Ovary (tissue), 7 donors: ENCODE measurements at regions not wholly inside any gene's neighbourhood (a gene's known extent, or its start where the extent isn't known, plus 50 kb on each side); places are given as distances from the start of the nearest gene placed in this dataset.

Experiments used
- DNase-seq, 5 donors: peaks; one replicate each; pipeline ENCODE4 v3.0.0-alpha.2; 2019 to 2020
- H3K27ac ChIP-seq, 2 donors: fragments of 200-600 bp; one replicate each; pipeline versions ENCODE4 v1.5.1 to v1.8.0; 2019 to 2022
- H3K27me3 ChIP-seq: fragments of 200-600 bp; one replicate; pipeline ENCODE4 v1.8.0; 2022
- H3K36me3 ChIP-seq: fragments of 200-600 bp; sonication (generic); one replicate; pipeline ENCODE4 v1.5.1; 2019
- H3K4me1 ChIP-seq: one replicate; pipeline ENCODE4 v1.8.1; 2013; ENCODE audit warnings: mild to moderate bottlenecking, moderate library complexity; ENCODE audit not compliant: insufficient read depth
- H3K4me3 ChIP-seq: fragments of 200-600 bp; sonication (generic); one replicate; pipeline ENCODE4 v1.5.1; 2017
- H3K9me3 ChIP-seq, 2 donors: fragments of 200-600 bp in 1 of 2; sonication (generic) in 1 of 2; one replicate each; pipeline versions ENCODE4 v1.5.1 to v1.8.1; 2013 to 2019; ENCODE audit warnings: mild to moderate bottlenecking in 1 of 2, moderate library complexity in 1 of 2
- CTCF ChIP-seq, 3 donors: fragments of 450-650 bp in 2 of 3; fragments of 200-600 bp in 1 of 3; IDR thresholded peaks; one replicate each; pipeline versions ENCODE4 v1.5.1 to v1.8.0; 2016 to 2022; ENCODE audit warnings: antibody characterized with exemption in 3 of 3, mild to moderate bottlenecking in 1 of 3
- EP300 ChIP-seq: sonication (generic); formaldehyde crosslinking; IDR thresholded peaks from one replicate; pipeline ENCODE4 v1.6.1; 2017; ENCODE audit warnings: antibody characterized with exemption
- POLR2A ChIP-seq: fragments of 450-650 bp; IDR thresholded peaks from one replicate; pipeline ENCODE4 v1.6.1; 2017; ENCODE audit warnings: antibody characterized with exemption, mild to moderate bottlenecking, moderate library complexity
- WGBS, 3 donors: extraction: QIAGEN DNeasy Blood & Tissue Kit in 1 of 3; methylation state at CpG; one replicate each; pipeline versions ENCODE4 v1.1.5 to v1.1.7; 2013 to 2017; 5-methylcytosine and 5-hydroxymethylcytosine counted together
- intact Hi-C, 4 donors: fragments of 100-400 bp; cut with DNase I; formaldehyde crosslinking; loops; one replicate each; pipeline versions ENCODE4 v1.11.0 to v1.15.1; 2022 to 2023
- donor health status: DM: no; HTN: no; CAD: no; lungs with moderate emphysema.
- donor health status: DM: no; HTN: no; CAD: no.
- donor health status: Bipolar disorder and iron deficiency.
- donor health status: DM: no; HTN: no; CAD: no.
- donor health status: DM: yes; HTN: yes; CAD: no.

GRCh38 chr1:238458899-238459298 lies 568.2 kb upstream of the ZP4 start:
- TF ChIP-seq POLR2A (no peak), EP300 (no peak), CTCF (IDR thresholded peaks at IDR 0.05) (no peak)
- 79 to 81% (median 79%) methylated on average over 5 of the region's 5 CpGs for WGBS, 3 donors
- Histone ChIP-seq H3K4me1 (no peaks in the 10 kb centered on the region), H3K36me3 (no peaks in the 10 kb centered on the region), H3K4me3 (no peak overlapping the region), H3K9me3 (no peaks in the 10 kb centered on the region), H3K27me3 (no peaks in the 10 kb centered on the region), H3K27ac (no peak overlapping the region)
- no peak for DNase-seq
- intact Hi-C loops = no loop called here

GRCh38 chr1:238457610-238458009 lies 566.9 kb upstream of the ZP4 start:
- no peak for DNase-seq
- H3K9me3 ChIP-seq = no peaks in the 10 kb centered on the region
- H3K4me1 ChIP-seq = no peaks in the 10 kb centered on the region
- H3K4me3 ChIP-seq = no peak overlapping the region
- no peaks in the 10 kb centered on the region for H3K36me3 ChIP-seq
- H3K27me3 ChIP-seq = no peaks in the 10 kb centered on the region
- no peak overlapping the region for H3K27ac ChIP-seq
- TF ChIP-seq POLR2A (no peak), CTCF (IDR thresholded peaks at IDR 0.05) (no peak), EP300 (no peak)
- intact Hi-C loops = no loop called here

GRCh38 chr1:238451781-238452310 lies 561.1 kb upstream of the ZP4 start:
- WGBS, 3 donors = 44 to 58% (median 56%) methylated on average over 4 of the region's 4 CpGs
- no peak overlapping the region for H3K27ac ChIP-seq
- TF ChIP-seq CTCF (IDR thresholded peaks at IDR 0.05) (no peak), EP300 (no peak), POLR2A (no peak)
- no peaks in the 10 kb centered on the region for H3K36me3 ChIP-seq
- no peaks in the 10 kb centered on the region for H3K9me3 ChIP-seq
- no peak for DNase-seq
- no peaks in the 10 kb centered on the region for H3K4me1 ChIP-seq
- H3K4me3 ChIP-seq = no peak overlapping the region
- H3K27me3 ChIP-seq = no peaks in the 10 kb centered on the region
- intact Hi-C loops = no loop called here

GRCh38 chr1:238450976-238451375 lies 560.3 kb upstream of the ZP4 start:
- Histone ChIP-seq H3K4me1 (no peaks in the 10 kb centered on the region), H3K27me3 (no peaks in the 10 kb centered on the region), H3K9me3 (no peaks in the 10 kb centered on the region), H3K36me3 (no peaks in the 10 kb centered on the region), H3K4me3 (no peak overlapping the region), H3K27ac (no peak overlapping the region)
- TF ChIP-seq POLR2A (no peak), EP300 (no peak), CTCF (IDR thresholded peaks at IDR 0.05) (no peak)
- intact Hi-C loops = no loop called here
- no peak for DNase-seq

- intact Hi-C loops = no loop called here
- Histone ChIP-seq H3K4me1 (no peaks in the 10 kb centered on the region), H3K36me3 (no peaks in the 10 kb centered on the region), H3K9me3 (no peaks in the 10 kb centered on the region), H3K27me3 (no peaks in the 10 kb centered on the region), H3K27ac (no peak overlapping the region), H3K4me3 (no peak overlapping the region)
- DNase-seq = no peak
- 65 to 81% (median 67%) methylated on average over 6 of the region's 6 CpGs for WGBS, 3 donors
- TF ChIP-seq POLR2A (no peak), CTCF (IDR thresholded peaks at IDR 0.05) (no peak), EP300 (no peak)
Measured at GRCh38 chr1:238443687-238444086, 553.0 kb upstream of the ZP4 start.
